Activated CD8-positive, alpha-beta memory T cell treated with anti-CD3 and anti-CD28 coated beads, Interleukin-2, amount 50 U/mL, for 4 hours (primary cell): ENCODE measurements at regions not wholly inside any gene's neighbourhood (a gene's known extent, or its start where the extent isn't known, plus 50 kb on each side); places are given as distances from the start of the nearest gene placed in this dataset.

Experiments
- DNase-seq: peaks from one replicate; pipeline ENCODE4 v3.0.0-alpha.2; 2020

DNA sequence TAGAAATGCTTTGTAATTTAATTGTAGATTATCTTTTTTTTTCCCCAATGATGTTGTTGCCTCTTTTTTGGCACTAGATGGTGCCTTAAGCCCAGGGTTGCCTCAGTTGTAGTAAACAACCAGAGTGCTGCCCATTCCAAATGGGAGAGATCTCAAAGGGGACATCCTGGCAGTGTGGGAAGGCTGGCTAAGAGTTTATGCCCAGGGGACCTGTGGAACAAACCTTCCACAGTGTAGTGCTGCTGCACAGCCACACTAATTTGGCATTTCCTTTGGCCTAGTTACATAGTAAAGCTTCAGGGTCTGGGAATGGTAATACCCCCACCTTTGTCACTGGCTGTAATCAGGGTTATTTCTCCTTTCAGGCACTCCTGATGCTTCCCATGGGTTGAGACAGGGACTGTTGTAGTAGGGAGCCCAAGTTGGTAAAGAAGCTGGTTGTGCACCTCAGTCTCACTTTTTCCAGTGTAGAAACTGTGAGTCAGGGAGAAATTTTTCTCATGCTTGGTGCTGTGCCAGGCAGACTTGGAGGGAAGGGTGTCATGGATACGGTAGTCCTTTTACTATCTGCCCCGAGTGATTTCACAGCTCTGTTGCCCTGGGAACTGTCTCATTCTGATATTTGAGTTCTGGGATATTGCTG, 177.8 kb upstream of the ECI2 start:
- DNase-seq, result no peak

DNA sequence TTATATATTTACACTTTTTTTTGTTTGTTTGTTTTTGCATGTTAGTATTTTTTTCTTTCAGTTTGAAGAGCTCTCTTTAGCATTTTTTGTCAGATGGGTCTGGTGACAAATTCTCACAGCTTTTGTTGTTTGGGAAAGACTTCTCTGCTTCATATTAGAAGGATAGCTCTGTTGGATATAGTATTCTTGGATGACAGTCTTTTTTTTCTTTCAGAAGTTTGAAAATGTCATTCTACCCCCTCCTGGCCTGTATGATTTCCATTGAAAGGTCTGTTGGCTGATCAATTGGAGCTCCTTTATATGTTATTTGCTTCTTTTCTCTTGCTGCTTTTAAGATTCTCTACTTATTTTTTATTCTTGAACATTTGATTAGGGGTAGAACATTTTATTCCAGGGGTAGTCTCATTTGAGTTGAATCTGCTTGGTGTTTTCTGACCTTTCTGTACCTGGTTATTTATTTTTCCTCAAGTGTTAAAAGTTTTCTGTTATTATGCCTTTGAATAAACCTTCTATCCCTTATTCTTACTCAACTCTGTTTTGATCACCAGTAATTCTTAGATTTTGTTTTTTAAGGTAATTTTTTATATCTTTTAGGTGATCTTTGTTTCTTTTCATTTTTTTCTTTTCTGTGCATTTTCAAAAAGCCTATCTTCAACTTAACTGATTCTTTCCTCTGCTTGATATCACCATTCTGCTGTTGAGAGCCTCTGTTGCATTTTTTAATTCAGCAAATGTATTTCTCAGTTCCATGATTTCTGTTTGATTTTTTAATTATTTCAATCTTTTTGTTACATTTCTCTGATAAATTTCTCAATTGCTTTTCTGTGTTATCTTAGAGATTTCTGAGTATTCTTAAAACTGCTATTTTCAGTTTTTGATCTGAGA, 176.8 kb upstream of the ECI2 start:
- no peak for DNase-seq

DNA sequence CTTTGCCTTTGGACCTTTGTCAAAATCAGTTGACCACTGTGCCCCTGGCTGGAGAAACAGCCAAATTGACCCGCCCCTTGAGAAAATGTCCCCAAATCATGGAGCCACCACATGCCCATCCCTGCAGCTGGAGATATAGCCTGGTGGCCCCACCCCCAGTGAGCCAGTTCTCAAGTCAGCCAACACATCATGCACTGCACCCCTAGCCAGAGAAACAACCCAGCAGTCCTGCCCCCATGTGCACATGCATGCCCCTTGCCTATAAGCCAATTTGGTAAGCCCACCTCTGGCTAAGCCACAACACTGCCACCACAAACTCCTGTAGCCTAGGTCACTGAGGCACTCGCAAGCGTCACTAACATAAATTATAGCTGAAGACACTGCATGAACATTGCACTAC, 174.2 kb upstream of the ECI2 start:
- DNase-seq, result no peak

DNA sequence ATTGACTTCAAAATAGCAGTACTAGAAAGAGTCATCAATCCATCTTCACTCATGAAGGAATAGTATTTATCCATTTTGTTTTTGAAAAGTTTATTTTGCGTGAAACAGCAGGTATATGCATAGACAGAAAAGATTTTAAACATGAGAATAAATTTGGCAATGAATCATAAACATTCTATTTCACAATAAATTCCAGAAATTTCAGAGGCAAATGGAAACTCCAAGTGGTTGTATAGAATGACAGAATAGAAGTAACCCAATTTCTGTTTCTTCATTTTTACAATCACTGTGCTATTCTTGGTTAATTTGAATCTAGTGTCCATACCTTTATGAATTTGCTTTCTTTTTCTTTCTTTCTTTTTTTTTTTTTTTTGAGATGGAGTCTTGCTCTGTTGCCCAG, 173.0 kb upstream of the ECI2 start:
- DNase-seq, result no peak

DNA sequence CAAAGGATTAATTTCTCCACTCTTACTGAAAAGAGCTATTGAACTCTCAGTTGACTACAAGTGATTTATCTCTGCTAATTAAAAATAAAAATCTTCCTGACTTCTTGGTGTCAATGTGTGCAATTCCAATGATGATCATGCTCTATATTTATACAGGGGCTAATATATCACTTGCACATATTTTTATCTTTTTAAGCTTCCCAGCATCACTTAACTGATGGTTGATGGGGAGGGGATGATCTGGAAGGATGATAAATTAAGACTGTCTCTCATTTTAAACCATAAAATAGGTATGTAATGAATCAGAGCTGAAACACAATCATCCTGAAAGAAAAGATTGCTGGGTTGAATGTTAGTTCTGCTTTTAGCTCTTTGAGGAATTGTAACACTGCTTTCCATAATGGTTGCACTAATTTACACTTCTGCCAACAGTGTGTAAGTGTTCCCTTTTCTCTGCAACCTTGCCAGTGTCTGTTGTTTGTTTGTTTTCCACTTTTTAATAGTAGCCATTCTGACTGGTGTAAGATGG, 169.6 kb upstream of the ECI2 start:
- DNase-seq, result no peak

DNA sequence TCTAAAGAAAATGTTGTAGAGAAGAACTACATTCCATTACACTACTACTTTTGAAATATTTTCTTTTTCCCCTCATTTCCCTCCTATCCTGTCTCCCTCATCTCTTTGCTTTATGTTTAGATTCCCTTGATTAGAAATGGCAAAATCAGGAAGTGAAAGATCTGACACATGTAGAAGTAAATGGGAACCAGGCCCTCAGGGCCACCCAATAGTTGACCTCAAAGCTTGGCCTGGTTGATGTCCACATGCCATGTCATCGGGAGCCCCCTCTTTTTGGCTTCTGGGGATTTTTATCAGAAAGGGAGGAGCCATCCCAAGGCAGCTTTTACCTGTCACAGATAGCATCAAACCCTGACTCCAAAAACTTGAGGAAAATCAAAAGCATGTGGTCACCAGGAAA, 168.3 kb upstream of the ECI2 start:
- no peak for DNase-seq

DNA sequence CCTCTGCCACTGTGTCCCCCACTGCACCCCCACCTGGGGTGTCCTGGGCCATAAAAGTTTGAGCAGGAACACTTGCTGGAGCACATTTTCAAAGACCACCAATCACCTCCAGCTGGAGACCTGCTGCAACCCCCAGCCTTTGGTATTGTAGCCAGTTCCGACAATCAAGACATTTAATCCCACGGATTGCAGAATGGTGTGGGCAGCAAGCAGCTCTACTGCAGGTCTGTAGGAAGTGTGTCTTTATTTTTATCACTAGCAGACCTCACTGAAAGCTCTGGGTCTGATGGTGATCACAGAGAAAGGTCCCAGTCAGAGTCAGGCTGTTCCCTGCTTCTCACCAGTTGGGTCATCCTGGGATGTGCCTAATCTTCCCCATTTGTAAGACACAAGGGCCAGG, 167.1 kb upstream of the ECI2 start:
- no peak for DNase-seq

DNA sequence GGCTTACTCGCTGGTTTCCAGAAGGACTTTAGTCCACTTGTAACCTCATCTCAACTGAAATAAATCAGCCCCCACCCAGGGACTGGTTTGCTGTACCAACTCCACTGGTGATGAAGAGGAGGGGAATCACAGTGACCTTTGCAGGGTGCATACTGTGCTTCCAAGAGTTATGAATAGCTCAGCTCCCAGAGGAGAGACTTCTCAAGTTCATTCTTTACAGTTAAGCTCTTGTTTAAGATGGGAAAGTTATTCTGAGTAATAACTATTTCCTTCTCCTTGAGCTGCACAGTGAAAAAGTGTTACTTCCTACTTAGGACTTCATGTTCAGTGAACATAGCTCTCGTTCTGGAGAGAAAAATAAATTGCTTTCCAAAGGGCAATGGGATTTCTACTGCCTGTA, 166.5 kb upstream of the ECI2 start:
- DNase-seq, result no peak

DNA sequence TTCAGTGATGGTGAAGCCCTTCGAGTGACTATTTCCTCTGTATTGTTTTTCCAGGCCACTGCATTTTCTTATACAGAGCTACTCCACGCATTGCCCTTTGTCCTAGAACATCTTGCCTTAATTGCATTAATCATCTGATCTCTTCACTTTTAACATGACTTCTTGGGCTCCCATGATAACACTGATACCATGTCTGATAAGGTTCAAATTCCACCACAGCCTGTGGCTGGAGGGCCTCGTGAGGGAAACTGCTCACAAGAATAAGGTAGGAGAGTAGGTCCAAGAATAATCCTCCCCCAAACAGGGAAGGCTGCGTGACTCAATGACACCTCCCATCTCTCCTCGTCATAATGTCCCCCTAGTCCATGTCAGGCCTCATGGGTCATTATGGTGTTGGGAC, 165.5 kb upstream of the ECI2 start:
- no peak for DNase-seq

DNA sequence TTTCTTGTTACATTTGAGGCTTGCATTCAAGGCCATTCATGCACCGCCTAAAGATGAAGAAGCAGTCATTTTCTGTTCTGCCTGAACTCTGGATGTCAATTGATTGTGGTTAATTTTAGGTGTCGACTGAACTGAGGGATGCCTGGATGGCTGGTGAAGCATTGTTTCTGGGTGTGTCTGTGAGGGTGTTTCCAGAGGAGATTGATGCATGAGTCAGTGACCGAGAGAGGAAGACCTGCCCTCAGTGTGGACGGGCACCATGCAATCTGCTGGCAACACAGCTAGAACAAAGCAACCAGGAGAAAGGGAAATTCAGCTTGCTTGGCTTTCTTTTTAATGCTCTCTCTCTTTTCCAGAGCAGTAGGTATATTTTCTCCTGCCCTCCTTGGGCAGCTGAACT, 164.1 kb upstream of the ECI2 start:
- DNase-seq, result no peak

DNA sequence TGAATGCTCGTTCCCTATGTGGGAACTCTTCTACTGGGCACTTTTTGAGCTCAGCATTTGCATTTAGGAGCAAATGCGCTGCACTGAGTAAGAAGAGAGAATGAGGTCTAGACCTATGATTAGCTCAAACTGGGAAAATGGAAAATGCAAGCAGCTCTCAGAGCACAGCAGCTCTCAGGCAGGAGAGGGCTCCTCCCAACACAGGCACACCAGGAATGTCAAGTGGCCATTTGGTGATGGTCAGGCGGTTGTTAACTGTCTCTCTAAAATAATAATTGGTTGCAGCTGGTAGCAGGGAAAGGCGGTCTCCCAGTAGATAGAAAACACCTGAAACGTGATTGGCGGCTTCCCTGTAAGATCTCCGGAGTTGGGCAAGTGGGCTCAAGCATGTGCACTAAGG, 162.0 kb upstream of the ECI2 start:
- DNase-seq, result no peak

DNA sequence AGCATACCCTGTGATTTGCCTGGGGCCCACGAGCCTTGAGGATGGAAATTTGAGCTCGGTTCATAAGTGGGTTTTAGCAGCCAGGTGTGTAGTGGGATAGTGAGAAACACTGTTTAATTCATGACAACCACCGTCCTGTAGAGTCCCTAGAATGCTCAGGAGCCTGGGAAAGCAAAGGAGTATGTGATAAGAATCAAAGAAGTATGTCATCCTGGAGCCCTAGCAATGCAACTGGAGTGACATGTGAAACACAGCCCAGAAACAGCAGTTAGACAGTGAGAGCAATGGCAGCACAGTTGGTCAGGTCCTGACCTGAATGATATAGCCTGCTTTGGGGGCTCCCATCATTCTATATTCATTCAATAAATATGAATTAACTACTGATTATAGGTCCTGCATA, 161.2 kb upstream of the ECI2 start:
- no peak for DNase-seq

DNA sequence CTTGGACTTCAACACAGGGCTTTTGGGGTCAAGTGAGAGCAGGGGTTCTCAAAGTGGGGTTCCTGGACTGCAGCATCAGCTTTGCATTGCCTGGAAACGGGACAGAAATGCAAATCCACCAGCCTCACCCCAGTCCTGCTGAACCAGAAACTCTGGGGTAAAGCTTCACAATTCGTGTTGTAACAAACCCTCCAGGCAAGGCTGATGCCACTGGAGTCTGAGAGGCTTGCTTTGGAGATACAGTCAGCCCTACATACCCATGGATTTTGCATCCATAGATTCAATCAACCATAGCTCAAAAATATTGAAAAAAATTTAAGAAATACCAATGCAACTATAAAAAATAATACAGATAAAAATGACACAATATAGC, 160.4 kb upstream of the ECI2 start:
- no peak for DNase-seq

DNA sequence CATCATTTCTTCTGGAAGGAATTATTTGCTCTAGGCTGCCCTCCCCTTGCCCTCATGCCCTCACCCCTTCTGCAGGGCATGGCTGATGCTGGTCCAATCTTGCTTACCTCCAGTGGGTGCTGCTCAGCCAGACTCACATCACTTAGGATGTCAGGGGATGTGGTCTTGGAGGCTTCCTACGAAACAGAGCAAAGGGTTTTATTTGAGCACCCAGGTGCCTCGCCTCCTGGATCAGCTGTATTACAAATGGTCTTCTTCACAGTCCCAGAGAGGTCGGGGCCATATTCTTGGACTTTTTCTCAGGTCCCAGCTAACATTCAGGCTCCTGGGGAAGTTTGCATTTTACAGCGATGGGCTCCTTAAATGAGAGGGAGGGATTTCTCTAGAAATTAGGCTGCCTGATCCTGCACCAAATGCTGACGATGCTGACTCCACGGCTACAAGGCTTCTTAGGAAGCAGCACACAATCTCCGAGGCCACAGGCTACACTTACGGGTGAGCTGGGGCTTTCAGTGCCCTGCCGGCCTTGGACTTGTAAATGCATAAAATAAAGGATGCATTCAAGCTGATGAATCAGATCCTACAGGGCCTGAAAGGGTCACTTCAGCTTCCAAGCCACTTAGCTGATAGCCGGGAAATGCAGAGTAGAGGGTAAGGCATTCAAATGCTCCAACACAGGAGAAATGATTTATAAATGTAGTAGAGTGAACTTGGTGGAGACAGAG, 159.8 kb upstream of the ECI2 start:
- DNase-seq, result no peak

DNA sequence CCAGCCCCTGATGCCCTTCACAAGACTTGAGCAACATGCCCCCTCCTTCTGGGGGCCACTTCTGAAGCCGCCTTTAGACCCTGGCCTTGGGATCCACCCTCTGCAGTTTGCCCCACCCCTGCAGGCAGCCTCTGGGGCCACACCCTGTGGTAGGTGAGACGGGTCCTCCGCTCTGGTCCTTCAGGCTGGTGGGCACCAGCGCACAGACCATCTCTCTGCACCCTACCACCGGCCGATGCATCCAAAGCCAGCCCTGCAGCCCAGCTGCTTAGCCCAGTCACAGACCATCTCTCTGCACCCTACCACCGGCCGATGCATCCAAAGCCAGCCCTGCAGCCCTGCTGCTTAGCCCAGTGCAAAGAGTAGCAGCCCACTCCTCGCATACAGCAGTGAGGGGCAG, 159.3 kb upstream of the ECI2 start:
- DNase-seq, result no peak

DNA sequence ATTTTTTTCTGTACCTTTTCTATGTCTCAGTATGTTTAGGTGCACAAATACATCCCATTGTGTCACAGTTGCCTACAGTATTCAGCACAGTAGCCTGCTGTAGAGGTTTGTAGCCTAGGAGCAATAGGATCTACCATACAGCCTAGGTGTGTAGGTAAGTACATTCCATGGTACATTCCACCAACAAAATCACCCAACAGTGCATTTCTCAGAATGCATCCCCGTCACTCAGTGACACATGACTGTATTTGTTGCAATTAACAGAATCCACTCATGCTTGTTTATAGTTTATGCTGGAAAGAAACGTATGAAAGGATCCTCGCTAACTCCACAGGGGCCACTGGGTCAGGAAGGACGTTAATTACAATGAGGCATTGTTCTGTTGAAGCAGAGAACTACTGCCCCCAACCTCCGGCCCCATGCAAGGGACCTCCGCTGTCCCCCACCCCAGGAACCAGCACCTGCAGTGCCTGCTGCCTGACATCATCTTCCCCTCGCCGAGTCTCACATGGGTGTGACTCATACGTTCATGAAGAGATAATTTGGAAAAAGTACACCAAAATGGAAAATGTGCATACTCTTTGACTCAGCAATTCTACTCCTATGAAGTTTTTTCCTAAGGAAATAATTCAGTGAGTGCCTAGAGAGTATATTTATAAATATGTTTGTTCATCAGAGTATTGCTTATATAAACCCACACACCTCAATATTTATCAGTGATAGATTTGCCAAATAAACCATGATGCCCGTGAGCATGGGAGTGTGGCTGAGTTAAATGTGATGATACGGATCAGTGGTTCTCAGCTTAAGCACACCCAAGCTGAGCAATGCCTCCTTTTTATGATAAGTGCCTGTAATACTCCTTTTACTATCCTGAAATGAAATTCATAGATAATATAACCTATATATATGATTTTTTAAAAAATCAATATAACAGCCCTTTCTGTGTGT, 156.4 kb upstream of the ECI2 start:
- no peak for DNase-seq

DNA sequence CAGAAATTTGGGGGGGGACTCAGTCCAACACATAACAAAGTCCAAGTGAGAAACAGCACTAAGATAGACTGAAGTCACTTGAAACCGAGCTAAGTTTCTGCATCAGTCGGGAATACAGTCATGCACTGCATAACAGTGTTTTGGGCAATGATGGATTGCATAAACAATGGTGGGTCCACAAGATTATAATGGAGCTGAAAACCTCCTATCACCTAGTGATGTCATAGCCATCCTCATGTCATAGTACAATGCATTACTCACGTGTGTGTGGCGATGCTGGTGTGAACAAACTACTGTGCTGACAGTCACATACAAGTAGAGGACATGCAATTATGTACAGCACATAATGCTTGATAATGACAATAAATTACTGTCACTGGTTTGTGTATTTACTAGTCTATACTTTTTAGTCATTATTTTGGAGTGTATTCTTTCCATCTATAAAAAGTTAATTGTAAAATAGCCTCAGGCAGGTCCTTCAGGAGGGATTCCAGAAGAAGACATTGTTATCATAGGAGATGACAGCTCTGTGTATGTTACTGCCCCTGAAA, 154.5 kb upstream of the ECI2 start:
- no peak for DNase-seq

DNA sequence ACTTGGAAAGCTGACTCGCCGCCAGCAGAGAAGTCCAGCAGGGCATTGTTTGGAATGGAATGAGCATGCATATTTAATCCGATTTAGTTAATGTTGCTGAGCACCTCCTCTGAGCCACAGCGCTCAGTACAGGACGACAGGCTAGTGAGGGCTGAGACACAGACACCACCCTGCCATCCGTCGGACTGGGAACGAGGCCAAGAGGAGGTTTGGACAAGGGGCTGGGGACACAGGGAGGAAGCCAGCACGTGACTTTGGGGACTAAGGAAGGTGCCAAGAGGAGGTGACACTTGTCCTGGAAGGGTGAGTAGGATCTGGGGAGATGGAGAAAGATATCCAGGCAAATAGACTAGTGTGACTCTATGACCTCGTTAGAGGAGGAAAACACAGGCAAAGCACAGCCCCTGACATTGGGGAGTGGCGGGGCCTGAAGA, 152.5 kb upstream of the ECI2 start:
- no peak for DNase-seq

DNA sequence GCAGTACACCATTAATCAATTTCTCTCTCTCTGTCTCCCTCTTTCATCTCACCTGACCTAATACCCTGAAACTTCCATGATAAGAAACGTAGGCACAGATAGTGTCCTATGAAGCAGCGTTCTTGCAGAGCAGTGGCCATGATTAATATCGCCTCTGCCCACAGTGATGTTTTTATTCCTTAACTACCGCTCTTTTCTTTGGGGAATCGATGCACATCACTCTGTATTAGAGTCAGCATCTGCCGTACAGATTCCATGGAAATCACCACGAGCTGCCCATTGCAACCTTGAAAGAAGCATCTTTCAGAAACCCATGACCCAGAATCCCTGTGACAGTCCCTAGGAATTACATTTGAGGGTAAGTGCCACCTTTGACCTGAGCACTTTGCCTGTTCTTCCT, 152.0 kb upstream of the ECI2 start:
- no peak for DNase-seq

DNA sequence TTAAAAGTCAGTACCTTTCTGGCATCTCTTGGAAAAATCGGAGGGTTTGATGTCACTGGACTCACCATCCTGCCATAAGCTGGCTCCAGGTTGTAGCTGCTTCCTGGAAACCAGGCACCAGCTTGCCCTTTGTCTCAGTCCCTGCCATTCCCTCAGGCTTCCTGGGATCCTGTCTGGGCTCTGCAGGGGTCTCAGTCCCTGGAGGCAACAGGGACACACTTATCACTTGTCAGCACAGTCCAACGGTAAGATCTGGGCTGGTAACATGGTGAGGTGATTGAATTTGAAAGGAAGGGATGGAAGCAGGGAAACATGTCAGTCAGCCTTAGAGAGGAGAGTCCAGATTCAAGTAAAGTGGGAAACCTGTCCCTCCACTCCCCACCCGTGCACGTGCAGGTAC, 147.6 kb upstream of the ECI2 start:
- DNase-seq, result no peak

DNA sequence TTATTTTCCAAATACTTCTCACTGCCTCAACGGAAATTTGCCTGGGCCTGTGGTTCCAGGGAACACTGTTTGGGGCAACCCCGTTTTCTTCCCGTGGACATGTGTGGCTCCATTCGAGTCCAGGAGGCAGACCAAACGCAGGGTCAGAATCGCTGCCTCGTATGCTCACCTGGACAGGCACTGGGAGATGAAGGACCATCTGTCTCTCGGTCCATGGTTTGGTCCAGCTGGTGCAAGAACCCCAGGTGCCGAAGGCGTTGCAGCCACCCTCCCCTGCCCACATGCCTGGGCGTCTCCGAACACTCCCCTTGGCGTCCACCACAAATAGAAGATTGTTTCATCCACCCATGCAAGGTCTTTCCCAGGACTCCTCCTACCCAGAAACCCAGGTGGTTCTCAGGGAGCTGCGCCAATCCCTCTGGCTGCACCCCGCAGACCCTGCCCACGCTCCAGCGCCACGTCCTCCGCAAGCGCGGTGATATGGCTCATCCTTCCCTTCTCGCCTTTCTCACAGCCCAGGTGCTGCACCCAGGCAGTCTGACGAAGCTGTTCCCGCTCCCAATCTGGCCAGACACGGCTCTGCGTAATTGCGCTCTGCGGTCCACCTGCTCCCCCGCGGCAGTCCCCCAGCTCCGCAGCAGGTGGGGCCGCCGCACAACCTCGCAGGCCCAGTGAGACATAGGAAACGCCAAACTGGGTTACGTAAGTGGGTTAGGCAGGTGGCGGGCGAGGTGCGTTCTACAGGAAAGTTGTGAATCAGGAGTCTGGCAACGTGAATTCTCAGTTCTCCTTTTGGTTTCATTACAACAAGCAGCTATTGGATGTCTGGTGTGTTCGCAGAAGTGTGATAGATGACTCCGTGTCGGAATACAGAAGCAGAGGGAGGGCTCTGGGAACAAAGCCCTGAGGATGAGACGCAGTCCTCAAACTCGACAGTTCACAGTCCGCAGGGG, 146.2 kb upstream of the ECI2 start:
- no peak for DNase-seq
